ENCODE measurements at regions not wholly inside any gene's neighbourhood (a gene's known extent, or its start where the extent isn't known, plus 50 kb on each side); places are given as distances from the start of the nearest gene placed in this dataset.

DNA sequence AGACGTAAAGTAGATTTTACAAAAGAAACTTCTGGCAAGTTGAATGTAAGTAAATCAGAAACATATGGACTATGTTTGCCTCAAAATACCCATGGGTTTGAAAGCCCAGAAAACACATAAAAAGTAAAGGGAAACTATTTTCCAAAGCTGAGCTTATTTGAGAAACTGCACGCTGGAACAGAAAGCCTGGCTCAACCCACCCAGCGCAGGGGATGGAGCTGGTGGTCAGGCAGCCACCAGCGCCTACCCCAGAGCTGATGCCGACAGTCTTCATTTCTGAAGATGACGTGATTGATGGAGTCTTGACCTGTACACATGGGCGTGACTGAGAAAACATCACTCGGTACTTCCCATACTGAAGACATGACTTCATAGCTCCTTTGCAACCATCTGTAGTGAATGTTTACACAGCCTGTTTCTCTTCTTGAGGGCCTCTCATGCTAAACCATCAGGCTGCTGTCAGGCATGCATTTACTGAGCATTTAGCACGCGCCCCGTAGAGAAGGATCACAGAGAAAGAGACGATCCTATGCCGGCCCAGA lies 232.6 kb upstream of the AUTS2 start:
- TF ChIP-seq EZH2 (IDR thresholded peaks at IDR 0.05; ENCODE audit: insufficient read depth, poor library complexity, severe bottlenecking) (no peak), EZH2phosphoT487 (IDR thresholded peaks at IDR 0.05; ENCODE audit: insufficient read depth, low read depth) (no peak)

Data from GM23248 (cell line).